ENCODE measurements at regions not wholly inside any gene's neighbourhood (a gene's known extent, or its start where the extent isn't known, plus 50 kb on each side); places are given as distances from the start of the nearest gene placed in this dataset.
A peak's percentile ranks its signal among the peaks of the same experiment; 100 is the strongest.

- peaks cover 16% of the 10 kb centered on the region for H3K4me1 Mint-ChIP-seq (ENCODE audit: low read depth)
- H3K9me3 Mint-ChIP-seq = no peaks in the 10 kb centered on the region
- DNase-seq = no peak
- H3K27me3 Mint-ChIP-seq (ENCODE audit: low read depth) = no peaks in the 10 kb centered on the region
- H3K4me3 Mint-ChIP-seq = no peak overlapping the region
- no peak overlapping the region for H3K27ac Mint-ChIP-seq
- CTCF ChIA-PET = interaction anchor here (0.6 kb wide), 1 partner anchor 636 kb away, joined by 4 read pairs; no protein-coding TSS in a partner anchor
- intact Hi-C loops (cut with micrococcal nuclease) = no loop called here
- H3K36me3 Mint-ChIP-seq (ENCODE audit: low read depth) = no peaks in the 10 kb centered on the region
Observed at GRCh38 chr1:100615686-100616085, 77.7 kb downstream of the GPR88 start.

DNA sequence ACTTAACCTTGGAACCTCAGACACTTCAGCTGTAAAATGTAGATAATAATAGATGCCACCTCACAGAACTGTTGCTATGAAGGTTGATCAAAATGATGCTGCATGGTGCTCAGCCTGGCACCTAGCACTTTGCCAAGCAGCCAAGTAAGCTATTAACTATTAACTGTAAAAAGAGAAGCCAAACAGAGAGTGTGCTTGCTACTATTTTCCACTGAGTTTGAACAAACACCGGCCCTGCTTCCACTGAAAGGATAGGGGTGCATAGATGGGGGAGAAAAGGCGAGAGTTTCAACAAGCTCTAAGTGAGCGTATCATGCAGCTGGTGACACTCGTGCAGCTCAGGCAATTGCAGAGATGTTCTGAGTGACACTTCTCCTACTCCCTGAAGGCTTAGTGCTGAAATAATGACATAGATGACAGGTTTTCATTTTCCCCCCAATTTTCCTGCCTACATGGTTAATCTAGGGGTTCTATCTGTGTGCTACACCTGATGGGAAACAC is 78.2 kb downstream of the GPR88 start:
- intact Hi-C loops (cut with micrococcal nuclease) = no loop called here
- Mint-ChIP-seq H3K27ac (no peak overlapping the region), H3K9me3 (no peaks in the 10 kb centered on the region), H3K4me3 (no peak overlapping the region), H3K4me1 (ENCODE audit: low read depth) (peaks cover 16% of the 10 kb centered on the region), H3K27me3 (ENCODE audit: low read depth) (no peaks in the 10 kb centered on the region), H3K36me3 (ENCODE audit: low read depth) (no peaks in the 10 kb centered on the region)
- no peak for DNase-seq
- CTCF ChIA-PET = no interaction called here

- Mint-ChIP-seq H3K9me3 (no peaks in the 10 kb centered on the region), H3K27ac (no peak overlapping the region), H3K36me3 (ENCODE audit: low read depth) (no peaks in the 10 kb centered on the region), H3K4me1 (ENCODE audit: low read depth) (peaks cover 9% of the 10 kb centered on the region), H3K4me3 (no peak overlapping the region), H3K27me3 (ENCODE audit: low read depth) (no peaks in the 10 kb centered on the region)
- DNase-seq = peak; percentile 40
- intact Hi-C loops (cut with micrococcal nuclease) = loop anchor here (10.0 kb wide), 1 partner anchor 817 kb away; no protein-coding TSS in a partner anchor
- CTCF ChIA-PET = no interaction called here
Observed at GRCh38 chr1:100622037-100622436, 84.1 kb downstream of the GPR88 start.

DNA sequence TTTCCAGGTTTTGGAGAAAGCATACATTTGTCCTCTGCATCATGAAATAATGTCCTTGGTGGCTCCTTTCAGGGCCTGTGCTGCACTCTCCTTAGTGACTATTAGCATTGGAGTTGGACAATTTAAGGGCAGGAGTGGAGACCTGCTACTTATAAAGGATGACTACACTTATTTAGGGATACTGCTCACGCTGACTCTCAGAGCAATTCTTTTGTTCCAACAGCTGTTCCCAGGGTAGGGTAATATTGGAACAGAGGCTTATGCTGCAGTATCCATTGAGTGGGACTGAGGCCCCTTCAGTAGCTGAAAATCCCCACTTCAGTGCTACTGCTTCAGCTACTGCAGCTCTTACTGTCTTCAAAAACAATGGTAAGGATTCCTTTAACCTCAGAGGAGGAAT is 84.6 kb downstream of the GPR88 start:
- H3K9me3 Mint-ChIP-seq = no peaks in the 10 kb centered on the region
- CTCF ChIA-PET = interaction anchor here (1.0 kb wide), 1 partner anchor 11 kb away, joined by 3 read pairs; no protein-coding TSS in a partner anchor
- no peak for DNase-seq
- H3K36me3 Mint-ChIP-seq (ENCODE audit: low read depth) = no peaks in the 10 kb centered on the region
- H3K27ac Mint-ChIP-seq = no peak overlapping the region
- no peak overlapping the region for H3K4me3 Mint-ChIP-seq
- H3K27me3 Mint-ChIP-seq (ENCODE audit: low read depth) = no peaks in the 10 kb centered on the region
- peaks cover 12% of the 10 kb centered on the region for H3K4me1 Mint-ChIP-seq (ENCODE audit: low read depth)
- intact Hi-C loops (cut with micrococcal nuclease) = loop anchor here (10.0 kb wide), 1 partner anchor 818 kb away; no protein-coding TSS in a partner anchor

- Mint-ChIP-seq H3K4me3 (no peak overlapping the region), H3K27ac (no peak overlapping the region), H3K27me3 (ENCODE audit: low read depth) (no peaks in the 10 kb centered on the region), H3K36me3 (ENCODE audit: low read depth) (no peaks in the 10 kb centered on the region), H3K9me3 (no peaks in the 10 kb centered on the region), H3K4me1 (ENCODE audit: low read depth) (peaks cover 12% of the 10 kb centered on the region)
- no peak for DNase-seq
- intact Hi-C loops (cut with micrococcal nuclease) = loop anchor here (10.0 kb wide), 1 partner anchor 818 kb away; no protein-coding TSS in a partner anchor
- CTCF ChIA-PET = interaction anchor here (1.0 kb wide), 1 partner anchor 11 kb away, joined by 3 read pairs; no protein-coding TSS in a partner anchor
Observed at GRCh38 chr1:100622966-100623762, 85.2 kb downstream of the GPR88 start.

GRCh38 chr1:100624886-100625610 is 87.1 kb downstream of the GPR88 start:
- CTCF ChIA-PET = interaction anchor here (0.8 kb wide), 1 partner anchor 670 kb away, joined by 3 read pairs; no protein-coding TSS in a partner anchor
- H3K27me3 Mint-ChIP-seq (ENCODE audit: low read depth) = no peaks in the 10 kb centered on the region

GRCh38 chr1:100626397-100626796 is 88.5 kb downstream of the GPR88 start:
- no peaks in the 10 kb centered on the region for H3K36me3 Mint-ChIP-seq (ENCODE audit: low read depth)

More at GRCh38 chr1:100624886-100625610, 87.1 kb downstream of the GPR88 start:
- H3K36me3 Mint-ChIP-seq (ENCODE audit: low read depth) = no peaks in the 10 kb centered on the region
- H3K4me3 Mint-ChIP-seq = no peak overlapping the region
- peaks cover 12% of the 10 kb centered on the region for H3K4me1 Mint-ChIP-seq (ENCODE audit: low read depth)
- no peak overlapping the region for H3K27ac Mint-ChIP-seq
- intact Hi-C loops (cut with micrococcal nuclease) = loop anchor here (10.0 kb wide), 1 partner anchor 820 kb away; no protein-coding TSS in a partner anchor
- no peaks in the 10 kb centered on the region for H3K9me3 Mint-ChIP-seq
- no peak for DNase-seq

GRCh38 chr1:100627054-100627716 is 89.2 kb downstream of the GPR88 start:
- peak overlapping the region; percentile 0 for H3K27ac Mint-ChIP-seq
- no peak for DNase-seq
- intact Hi-C loops (cut with micrococcal nuclease) = loop anchor here (10.0 kb wide), 1 partner anchor 822 kb away; no protein-coding TSS in a partner anchor
- H3K36me3 Mint-ChIP-seq (ENCODE audit: low read depth) = no peaks in the 10 kb centered on the region
- peaks cover 7% of the 10 kb centered on the region for H3K4me1 Mint-ChIP-seq (ENCODE audit: low read depth)
- H3K4me3 Mint-ChIP-seq = no peak overlapping the region
- H3K9me3 Mint-ChIP-seq = no peaks in the 10 kb centered on the region
- CTCF ChIA-PET = interaction anchor here (1.0 kb wide), 1 partner anchor 20 kb away, joined by 4 read pairs; no protein-coding TSS in a partner anchor
- H3K27me3 Mint-ChIP-seq (ENCODE audit: low read depth) = no peaks in the 10 kb centered on the region

More at GRCh38 chr1:100626397-100626796, 88.5 kb downstream of the GPR88 start:
- intact Hi-C loops (cut with micrococcal nuclease) = loop anchor here (1.0 to 10.0 kb wide), 2 partner anchors 45 to 822 kb away; no protein-coding TSS in a partner anchor
- H3K9me3 Mint-ChIP-seq = no peaks in the 10 kb centered on the region
- H3K4me3 Mint-ChIP-seq = no peak overlapping the region
- no peak overlapping the region for H3K27ac Mint-ChIP-seq
- peaks cover 12% of the 10 kb centered on the region for H3K4me1 Mint-ChIP-seq (ENCODE audit: low read depth)
- CTCF ChIA-PET = interaction anchor here (0.5 to 0.7 kb wide), 2 partner anchors 62 to 120 kb away, joined by 3 to 5 read pairs; no protein-coding TSS in a partner anchor
- DNase-seq = no peak
- no peaks in the 10 kb centered on the region for H3K27me3 Mint-ChIP-seq (ENCODE audit: low read depth)

DNA sequence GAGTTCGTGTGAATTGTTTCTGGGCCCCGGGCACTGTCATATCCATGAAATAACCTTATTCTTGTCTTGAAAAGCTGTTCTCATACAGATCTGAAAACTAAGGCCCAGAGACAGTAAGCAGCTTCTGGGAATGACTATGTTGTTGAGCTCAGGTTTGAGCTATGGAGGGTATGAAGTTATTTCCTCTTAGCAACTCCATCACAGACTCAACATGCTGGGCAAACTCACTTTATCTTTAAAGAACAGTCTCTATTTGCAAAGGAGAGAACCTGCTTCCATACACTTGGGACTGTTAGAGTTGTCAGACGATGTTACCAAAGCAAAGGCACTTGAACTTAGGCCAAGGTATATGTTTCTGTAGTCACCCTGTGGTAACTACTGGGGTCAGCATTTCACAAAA is 90.0 kb downstream of the GPR88 start:
- no peak overlapping the region for H3K4me3 Mint-ChIP-seq
- DNase-seq = no peak
- H3K36me3 Mint-ChIP-seq (ENCODE audit: low read depth) = no peaks in the 10 kb centered on the region
- H3K9me3 Mint-ChIP-seq = no peaks in the 10 kb centered on the region
- CTCF ChIA-PET = interaction anchor here (0.6 to 1.0 kb wide), 2 partner anchors 21 to 134 kb away, joined by 3 to 4 read pairs; no protein-coding TSS in a partner anchor
- intact Hi-C loops (cut with micrococcal nuclease) = loop anchor here (10.0 kb wide), 1 partner anchor 823 kb away; no protein-coding TSS in a partner anchor
- H3K27me3 Mint-ChIP-seq (ENCODE audit: low read depth) = no peaks in the 10 kb centered on the region
- H3K4me1 Mint-ChIP-seq (ENCODE audit: low read depth) = peaks cover 7% of the 10 kb centered on the region
- no peak overlapping the region for H3K27ac Mint-ChIP-seq

- Mint-ChIP-seq H3K36me3 (ENCODE audit: low read depth) (no peaks in the 10 kb centered on the region), H3K4me1 (ENCODE audit: low read depth) (peaks cover 7% of the 10 kb centered on the region), H3K9me3 (no peaks in the 10 kb centered on the region), H3K27me3 (ENCODE audit: low read depth) (no peaks in the 10 kb centered on the region), H3K4me3 (no peak overlapping the region), H3K27ac (no peak overlapping the region)
- intact Hi-C loops (cut with micrococcal nuclease) = loop anchor here (10.0 kb wide), 1 partner anchor 824 kb away; no protein-coding TSS in a partner anchor
- CTCF ChIA-PET = no interaction called here
- no peak for DNase-seq
Observed at GRCh38 chr1:100628631-100629081, 90.7 kb downstream of the GPR88 start.

GRCh38 chr1:100629391-100629790 is 90.2 kb upstream of the VCAM1 start:
- H3K4me1 Mint-ChIP-seq (ENCODE audit: low read depth) = peaks cover 7% of the 10 kb centered on the region
- no peak for DNase-seq
- H3K36me3 Mint-ChIP-seq (ENCODE audit: low read depth) = no peaks in the 10 kb centered on the region
- CTCF ChIA-PET = no interaction called here
- no peaks in the 10 kb centered on the region for H3K9me3 Mint-ChIP-seq
- no peaks in the 10 kb centered on the region for H3K27me3 Mint-ChIP-seq (ENCODE audit: low read depth)
- H3K4me3 Mint-ChIP-seq = no peak overlapping the region
- H3K27ac Mint-ChIP-seq = no peak overlapping the region
- intact Hi-C loops (cut with micrococcal nuclease) = loop anchor here (10.0 kb wide), 1 partner anchor 825 kb away; no protein-coding TSS in a partner anchor
